ENCODE measurements at regions not wholly inside any gene's neighbourhood (a gene's known extent, or its start where the extent isn't known, plus 50 kb on each side); places are given as distances from the start of the nearest gene placed in this dataset.

GRCh38 chr12:127051139-127051538 lies 1215.8 kb upstream of the TMEM132C start:
- H3K4me1 ChIP-seq (replicated peaks) = no peaks in the 10 kb centered on the region
- 80% methylated on average over 3 of the region's 3 CpGs for WGBS

GRCh38 chr12:127052511-127053232 lies 1214.3 kb upstream of the TMEM132C start:
- H3K4me3 ChIP-seq = no peak overlapping the region
- DNase-seq (ENCODE audit: low spot score) = no peak
- no peaks in the 10 kb centered on the region for H3K4me1 ChIP-seq (replicated peaks)
- TF ChIP-seq POLR2AphosphoS5 (IDR thresholded peaks at IDR 0.05) (no peak), CTCF (IDR thresholded peaks at IDR 0.05) (no peak), POLR2A (IDR thresholded peaks at IDR 0.05) (no peak)
- H3K27ac ChIP-seq = no peak overlapping the region
- intact Hi-C loops (cut with DNase I) = no loop called here
- no peaks in the 10 kb centered on the region for H3K9me3 ChIP-seq
- no peaks in the 10 kb centered on the region for H3K36me3 ChIP-seq
- H3K27me3 ChIP-seq (replicated peaks; ENCODE audit: insufficient read depth) = no peaks in the 10 kb centered on the region
- WGBS = 72% methylated on average over 7 of the region's 7 CpGs

More at GRCh38 chr12:127051139-127051538, 1215.8 kb upstream of the TMEM132C start:
- H3K9me3 ChIP-seq = no peaks in the 10 kb centered on the region
- TF ChIP-seq POLR2A (IDR thresholded peaks at IDR 0.05) (no peak), CTCF (IDR thresholded peaks at IDR 0.05) (no peak), POLR2AphosphoS5 (IDR thresholded peaks at IDR 0.05) (no peak)
- no peaks in the 10 kb centered on the region for H3K36me3 ChIP-seq
- H3K27me3 ChIP-seq (replicated peaks; ENCODE audit: insufficient read depth) = no peaks in the 10 kb centered on the region
- no peak for DNase-seq (ENCODE audit: low spot score)
- intact Hi-C loops (cut with DNase I) = no loop called here
- H3K4me3 ChIP-seq = no peak overlapping the region
- H3K27ac ChIP-seq = no peak overlapping the region

- intact Hi-C loops (cut with DNase I) = no loop called here
- H3K4me1 ChIP-seq (replicated peaks) = no peaks in the 10 kb centered on the region
- H3K27me3 ChIP-seq (replicated peaks; ENCODE audit: insufficient read depth) = no peaks in the 10 kb centered on the region
- no peak overlapping the region for H3K27ac ChIP-seq
- no peaks in the 10 kb centered on the region for H3K36me3 ChIP-seq
- TF ChIP-seq CTCF (IDR thresholded peaks at IDR 0.05) = no peak
- TF ChIP-seq POLR2A (IDR thresholded peaks at IDR 0.05) = no peak
- TF ChIP-seq POLR2AphosphoS5 (IDR thresholded peaks at IDR 0.05) = no peak
- DNase-seq (ENCODE audit: low spot score) = no peak
- H3K4me3 ChIP-seq = no peak overlapping the region
- 71% methylated on average over 6 of the region's 6 CpGs for WGBS
- no peaks in the 10 kb centered on the region for H3K9me3 ChIP-seq
These were observed 1212.4 kb upstream of the TMEM132C start for GRCh38 chr12:127054531-127054930.

GRCh38 chr12:127060310-127060847 lies 1206.6 kb upstream of the TMEM132C start:
- DNase-seq (ENCODE audit: low spot score) = no peak
- H3K4me3 ChIP-seq = no peak overlapping the region
- no peaks in the 10 kb centered on the region for H3K36me3 ChIP-seq
- WGBS = 94% methylated on average over 28 of the region's 28 CpGs
- no peaks in the 10 kb centered on the region for H3K27me3 ChIP-seq (replicated peaks; ENCODE audit: insufficient read depth)
- no peaks in the 10 kb centered on the region for H3K4me1 ChIP-seq (replicated peaks)
- H3K9me3 ChIP-seq = no peaks in the 10 kb centered on the region
- no peak overlapping the region for H3K27ac ChIP-seq
- TF ChIP-seq POLR2A (IDR thresholded peaks at IDR 0.05) (no peak), CTCF (IDR thresholded peaks at IDR 0.05) (no peak), POLR2AphosphoS5 (IDR thresholded peaks at IDR 0.05) (no peak)
- intact Hi-C loops (cut with DNase I) = no loop called here

GRCh38 chr12:127060933-127061332 lies 1206.0 kb upstream of the TMEM132C start:
- H3K27ac ChIP-seq = no peak overlapping the region
- no peaks in the 10 kb centered on the region for H3K9me3 ChIP-seq
- no peaks in the 10 kb centered on the region for H3K36me3 ChIP-seq
- intact Hi-C loops (cut with DNase I) = no loop called here
- DNase-seq (ENCODE audit: low spot score) = no peak
- no peaks in the 10 kb centered on the region for H3K27me3 ChIP-seq (replicated peaks; ENCODE audit: insufficient read depth)
- TF ChIP-seq POLR2A (IDR thresholded peaks at IDR 0.05) = no peak
- no peak for TF ChIP-seq POLR2AphosphoS5 (IDR thresholded peaks at IDR 0.05)
- TF ChIP-seq CTCF (IDR thresholded peaks at IDR 0.05) = no peak
- no peak overlapping the region for H3K4me3 ChIP-seq
- H3K4me1 ChIP-seq (replicated peaks) = no peaks in the 10 kb centered on the region
- 94% methylated on average over 14 of the region's 14 CpGs for WGBS

Measured in prostate gland (tissue), 2 donors.